H1 (cell line): ENCODE measurements at regions not wholly inside any gene's neighbourhood (a gene's known extent, or its start where the extent isn't known, plus 50 kb on each side); places are given as distances from the start of the nearest gene placed in this dataset.
"Not testable (repeated sequence)": the region's sequence is repeated elsewhere in the genome, so short reads cannot be mapped to it uniquely, and the experiment has no call there.

ENCODE experiments used
- CTCF ChIA-PET: fragments of 300-600 bp; sonication (Branson Sonifier 250); formaldehyde crosslinking; loops from one replicate; lab custom pipeline; 2021; ENCODE audit not compliant: partially characterized antibody; lab: Charles Lee
- POLR2A ChIA-PET: fragments of 300-600 bp; sonication (Branson Sonifier 250); formaldehyde crosslinking; loops from one replicate; lab custom pipeline; 2021; ENCODE audit warnings: inconsistent platforms; ENCODE audit not compliant: partially characterized antibody; lab: Charles Lee
- DNase-seq, 2 experiments: peaks; one replicate each; pipeline versions ENCODE4 v3.0.0 to v3.0.0-alpha.2; 2010 to 2022; ENCODE audit warnings: low spot score in 2 of 2, low read depth in 1 of 2, mixed read lengths in 1 of 2
- FAIRE-seq: peaks from 2 replicates; lab custom pipeline; 2011; peaks lifted over from hg19 to GRCh38; lab: Jason Lieb, UNC
- H2AFZ ChIP-seq: 2 replicates; pipeline ENCODE4 v1.8.1; 2012; ENCODE audit warnings: low read length, inconsistent platforms
- H2AK5ac ChIP-seq: 2 replicates; pipeline ENCODE4 v1.6.1; 2013; ENCODE audit warnings: low read depth, low read length
- H2BK120ac ChIP-seq: replicated peaks from 2 replicates; pipeline ENCODE3; 2013; ENCODE audit warnings: low read depth, low read length, inconsistent platforms
- H2BK12ac ChIP-seq: 2 replicates; pipeline ENCODE4 v1.6.1; 2013; ENCODE audit warnings: low read depth, low read length
- H2BK15ac ChIP-seq: 2 replicates; pipeline ENCODE4 v1.6.1; 2013; ENCODE audit warnings: low read length
- H2BK20ac ChIP-seq: 2 replicates; pipeline ENCODE4 v1.6.1; 2013; ENCODE audit warnings: low read length
- H2BK5ac ChIP-seq: 2 replicates; pipeline ENCODE4 v1.6.1; 2013; ENCODE audit warnings: low read depth, low read length
- H3K14ac ChIP-seq: 2 replicates; pipeline ENCODE4 v1.6.1; 2013; ENCODE audit warnings: inconsistent platforms; ENCODE audit not compliant: insufficient read length
- H3K18ac ChIP-seq: 2 replicates; pipeline ENCODE4 v1.6.1; 2013; ENCODE audit warnings: low read length; ENCODE audit errors: extremely low read depth
- H3K23ac ChIP-seq: 2 replicates; pipeline ENCODE4 v1.6.1; 2013; ENCODE audit warnings: inconsistent platforms; ENCODE audit not compliant: insufficient read length
- H3K23me2 ChIP-seq: 2 replicates; pipeline ENCODE4 v1.6.1; 2013; ENCODE audit warnings: low read depth, low read length
- H3K27ac ChIP-seq: 2 replicates; pipeline ENCODE4 v1.6.1; 2011; ENCODE audit warnings: low read depth, low read length, inconsistent platforms
- H3K27me3 ChIP-seq, 4 experiments: replicated peaks in 1 of 4; 1 replicate in 1 of 4; 2 replicates in 3 of 4; pipeline versions ENCODE4 v1.6.1 to v1.8.1; 2011 to 2013; ENCODE audit warnings: low read length in 3 of 4, mild to moderate bottlenecking in 3 of 4, inconsistent platforms in 2 of 4, mixed read lengths in 2 of 4, moderate library complexity in 1 of 4; ENCODE audit not compliant: control insufficient read depth in 3 of 4, insufficient read depth in 3 of 4; ENCODE audit errors: extremely low read depth in 1 of 4
- H3K36me3 ChIP-seq, 4 experiments: 2 replicates each; pipeline versions ENCODE4 v1.6.1 to v1.8.1; 2011 to 2013; ENCODE audit warnings: mild to moderate bottlenecking in 4 of 4, low read length in 3 of 4, moderate library complexity in 2 of 4, control low read depth in 1 of 4, inconsistent platforms in 1 of 4; ENCODE audit not compliant: insufficient read depth in 4 of 4, control insufficient read depth in 2 of 4
- H3K4ac ChIP-seq: replicated peaks from 2 replicates; pipeline ENCODE3; 2013; ENCODE audit warnings: low read length, low read depth, mixed read lengths, inconsistent platforms; ENCODE audit not compliant: insufficient read length
- H3K4me1 ChIP-seq, 4 experiments: replicated peaks in 1 of 4; 1 replicate in 1 of 4; 2 replicates in 3 of 4; pipeline versions ENCODE4 v1.6.1 to v1.8.1; 2011 to 2013; ENCODE audit warnings: low read length in 3 of 4, inconsistent platforms in 2 of 4, mixed read lengths in 1 of 4; ENCODE audit not compliant: insufficient read depth in 4 of 4, control insufficient read depth in 3 of 4
- H3K4me2 ChIP-seq, 2 experiments: 2 replicates each; pipeline versions ENCODE4 v1.6.1 to v1.8.1; 2011 to 2013; ENCODE audit warnings: low read depth in 2 of 2, low read length in 2 of 2, control low read depth in 1 of 2, inconsistent platforms in 1 of 2, mild to moderate bottlenecking in 1 of 2; ENCODE audit not compliant: insufficient read depth in 1 of 2
- H3K4me3 ChIP-seq, 4 experiments: fragments of 200-600, 300-600 bp in 1 of 4; sonication (generic), shearing (Covaris generic), sonication (Bioruptor Twin) in 1 of 4; 2 replicates each; pipeline versions ENCODE4 v1.5.1 to v1.8.1; 2011 to 2016; ENCODE audit warnings: low read length in 4 of 4, low read depth in 3 of 4, control low read depth in 2 of 4, inconsistent platforms in 2 of 4, mild to moderate bottlenecking in 2 of 4, mixed read lengths in 1 of 4, moderate library complexity in 1 of 4; ENCODE audit not compliant: insufficient read depth in 2 of 4; ENCODE audit errors: extremely low read depth in 1 of 4
- H3K56ac ChIP-seq: replicated peaks from 2 replicates; pipeline ENCODE3; 2013; ENCODE audit warnings: low read depth, mild to moderate bottlenecking, mixed read lengths, low read length, inconsistent platforms; ENCODE audit not compliant: insufficient read length
- H3K79me1 ChIP-seq: 2 replicates; pipeline ENCODE4 v1.6.1; 2013; ENCODE audit warnings: low read depth, low read length, control low read depth
- H3K79me2 ChIP-seq, 2 experiments: 2 replicates each; pipeline versions ENCODE4 v1.6.1 to v1.8.1; 2012 to 2013; ENCODE audit warnings: low read length in 2 of 2, mild to moderate bottlenecking in 2 of 2, inconsistent platforms in 1 of 2; ENCODE audit not compliant: insufficient read depth in 2 of 2, control insufficient read depth in 1 of 2
- H3K9ac ChIP-seq, 4 experiments: replicated peaks in 1 of 4; 1 replicate in 1 of 4; 2 replicates in 3 of 4; pipeline versions ENCODE4 v1.6.1 to v1.8.1; 2011 to 2013; ENCODE audit warnings: low read depth in 3 of 4, low read length in 3 of 4, control low read depth in 2 of 4, mild to moderate bottlenecking in 2 of 4, moderate library complexity in 2 of 4, inconsistent platforms in 1 of 4; ENCODE audit errors: extremely low read depth in 1 of 4
- H3K9me3 ChIP-seq, 2 experiments: 2 replicates each; pipeline versions ENCODE4 v1.6.1 to v1.8.1; 2012 to 2013; ENCODE audit warnings: mild to moderate bottlenecking in 2 of 2, moderate library complexity in 2 of 2, control low read depth in 1 of 2, inconsistent platforms in 1 of 2, low read depth in 1 of 2, low read length in 1 of 2, mixed read lengths in 1 of 2; ENCODE audit not compliant: insufficient read depth in 2 of 2
- H4K20me1 ChIP-seq, 2 experiments: replicated peaks in 1 of 2; 2 replicates each; pipeline versions ENCODE3 to v1.8.1; 2011 to 2013; ENCODE audit warnings: inconsistent platforms in 2 of 2, low read length in 2 of 2, mild to moderate bottlenecking in 1 of 2; ENCODE audit not compliant: insufficient read depth in 2 of 2, control insufficient read depth in 1 of 2
- H4K5ac ChIP-seq: 2 replicates; pipeline ENCODE4 v1.6.1; 2013; ENCODE audit warnings: low read length, low read depth, mixed read lengths, inconsistent platforms; ENCODE audit not compliant: insufficient read length
- H4K8ac ChIP-seq: 2 replicates; pipeline ENCODE4 v1.8.0; 2013; ENCODE audit warnings: mild to moderate bottlenecking, moderate library complexity, low read length, inconsistent platforms; ENCODE audit not compliant: insufficient read depth; ENCODE audit errors: extremely low read depth
- H4K91ac ChIP-seq: replicated peaks from 2 replicates; pipeline ENCODE3; 2013; ENCODE audit warnings: low read length, mixed read lengths, inconsistent platforms; ENCODE audit not compliant: insufficient read length
- WGBS, 2 experiments: shearing (Covaris generic) in 1 of 2; methylation state at CpG; one replicate each; pipeline versions ENCODE4 v1.1.6 to v1.1.7; 2013 to 2015; ENCODE audit warnings: low lambda C conversion rate in 2 of 2, mixed read lengths in 2 of 2, inconsistent platforms in 1 of 2, low coverage in 1 of 2, missing lambda C conversion rate in 1 of 2; ENCODE audit not compliant: insufficient replicate concordance in 2 of 2, insufficient coverage in 1 of 2, insufficient read length in 1 of 2; ENCODE audit errors: extremely low coverage in 1 of 2, missing lambda C conversion rate in 1 of 2; 5-methylcytosine and 5-hydroxymethylcytosine counted together

GRCh38 chr2:143991596-143991995 is 528.3 kb downstream of the ZEB2 start:
- H2AK5ac ChIP-seq, FAIRE-seq, H4K91ac ChIP-seq, CTCF ChIA-PET, H2AFZ ChIP-seq, H3K79me2 ChIP-seq, H3K4ac ChIP-seq, H2BK15ac ChIP-seq, H2BK20ac ChIP-seq, H3K4me1 ChIP-seq, H4K8ac ChIP-seq, H2BK12ac ChIP-seq, POLR2A ChIA-PET, H2BK120ac ChIP-seq, H3K27ac ChIP-seq, H3K4me2 ChIP-seq, H2BK5ac ChIP-seq, H3K36me3 ChIP-seq, H3K56ac ChIP-seq, H3K4me3 ChIP-seq, H4K20me1 ChIP-seq, H3K18ac ChIP-seq, H3K27me3 ChIP-seq, H3K23ac ChIP-seq, H3K23me2 ChIP-seq, H3K14ac ChIP-seq, DNase-seq, H3K79me1 ChIP-seq, H3K9ac ChIP-seq, H4K5ac ChIP-seq: not testable (repeated sequence)
- WGBS, 2 experiments, result no CpG with 5 or more reads among the region's 30 CpGs
- peaks cover 3 to 14% of the 10 kb centered on the region in 2 experiments; a peak in 2 of 4 replicates for H3K9me3 ChIP-seq
